Skeletal muscle cell (primary cell): ENCODE measurements at regions not wholly inside any gene's neighbourhood (a gene's known extent, or its start where the extent isn't known, plus 50 kb on each side); places are given as distances from the start of the nearest gene placed in this dataset.
A peak's percentile ranks its signal among the peaks of the same experiment; 100 is the strongest.

ENCODE experiments used
- DNase-seq: peaks from one replicate; pipeline ENCODE4 v3.0.0-alpha.2; 2010; ENCODE audit warnings: low read depth
- H3K4me3 ChIP-seq: 2 replicates; pipeline ENCODE4 v1.5.1; 2011; ENCODE audit warnings: low read depth, mild to moderate bottlenecking, control low read depth, low read length, moderate library complexity

GRCh38 chr16:48870141-48870540, 260.2 kb upstream of the N4BP1 start:
- no peak overlapping the region for H3K4me3 ChIP-seq
- no peak for DNase-seq

- DNase-seq: no peak
- no peak overlapping the region for H3K4me3 ChIP-seq
Measured at GRCh38 chr16:48865520-48865919, 255.5 kb upstream of the N4BP1 start.

- H3K4me3 ChIP-seq: no peak overlapping the region
- no peak for DNase-seq
Measured at GRCh38 chr16:48864055-48864454, 254.1 kb upstream of the N4BP1 start.

GRCh38 chr16:48862087-48862532, 252.1 kb upstream of the N4BP1 start:
- DNase-seq: peak; percentile 7
- no peak overlapping the region for H3K4me3 ChIP-seq

GRCh38 chr16:48860341-48860740, 250.4 kb upstream of the N4BP1 start:
- DNase-seq: no peak
- no peak overlapping the region for H3K4me3 ChIP-seq

- DNase-seq: no peak
Measured at GRCh38 chr16:48852951-48853350, 243.0 kb upstream of the N4BP1 start.

GRCh38 chr16:48852458-48852857, 242.5 kb upstream of the N4BP1 start:
- no peak overlapping the region for H3K4me3 ChIP-seq
- DNase-seq: no peak

More at GRCh38 chr16:48852951-48853350, 243.0 kb upstream of the N4BP1 start:
- H3K4me3 ChIP-seq: no peak overlapping the region

- H3K4me3 ChIP-seq: no peak overlapping the region
- no peak for DNase-seq
Measured at GRCh38 chr16:48850097-48850770, 240.3 kb upstream of the N4BP1 start.

- no peak overlapping the region for H3K4me3 ChIP-seq
- no peak for DNase-seq
Measured at GRCh38 chr16:48846277-48846676, 236.3 kb upstream of the N4BP1 start.

GRCh38 chr16:48845261-48845660, 235.3 kb upstream of the N4BP1 start:
- no peak overlapping the region for H3K4me3 ChIP-seq
- no peak for DNase-seq

GRCh38 chr16:48838349-48838748, 228.4 kb upstream of the N4BP1 start:
- no peak for DNase-seq
- H3K4me3 ChIP-seq: no peak overlapping the region

GRCh38 chr16:48836636-48837035, 226.7 kb upstream of the N4BP1 start:
- DNase-seq: no peak
- no peak overlapping the region for H3K4me3 ChIP-seq

GRCh38 chr16:48836067-48836466, 226.1 kb upstream of the N4BP1 start:
- no peak for DNase-seq
- H3K4me3 ChIP-seq: no peak overlapping the region

- DNase-seq: no peak
- H3K4me3 ChIP-seq: no peak overlapping the region
Measured at GRCh38 chr16:48834576-48834975, 224.6 kb upstream of the N4BP1 start.

- H3K4me3 ChIP-seq: no peak overlapping the region
Measured at GRCh38 chr16:48833461-48833860, 223.5 kb upstream of the N4BP1 start.

GRCh38 chr16:48831076-48831722, 221.2 kb upstream of the N4BP1 start:
- no peak overlapping the region for H3K4me3 ChIP-seq
- no peak for DNase-seq

More at GRCh38 chr16:48833461-48833860, 223.5 kb upstream of the N4BP1 start:
- DNase-seq: no peak

- DNase-seq: no peak
- H3K4me3 ChIP-seq: no peak overlapping the region
Measured at GRCh38 chr16:48829336-48830310, 219.6 kb upstream of the N4BP1 start.

- no peak overlapping the region for H3K4me3 ChIP-seq
- no peak for DNase-seq
Measured at GRCh38 chr16:48824271-48824670, 214.3 kb upstream of the N4BP1 start.

GRCh38 chr16:48822431-48822830, 212.5 kb upstream of the N4BP1 start:
- no peak for DNase-seq

GRCh38 chr16:48820379-48820778, 210.4 kb upstream of the N4BP1 start:
- H3K4me3 ChIP-seq: no peak overlapping the region
- no peak for DNase-seq

More at GRCh38 chr16:48822431-48822830, 212.5 kb upstream of the N4BP1 start:
- H3K4me3 ChIP-seq: no peak overlapping the region
